Mesothelial cell of epicardium (in vitro differentiated cells): ENCODE measurements at regions not wholly inside any gene's neighbourhood (a gene's known extent, or its start where the extent isn't known, plus 50 kb on each side); places are given as distances from the start of the nearest gene placed in this dataset.

Experiments used
- DNase-seq, 2 experiments: peaks; one replicate each; pipeline ENCODE4 v3.0.0; 2021; ENCODE audit warnings: low spot score in 2 of 2; ENCODE audit not compliant: unreplicated experiment in 2 of 2
- H3K27ac Mint-ChIP-seq: 2 replicates; pipeline ENCODE4 v1.8.0; 2021; ENCODE audit warnings: mixed read lengths
- H3K27me3 Mint-ChIP-seq: 2 replicates; pipeline ENCODE4 v1.8.0; 2021; ENCODE audit warnings: low read depth, mixed read lengths
- H3K36me3 Mint-ChIP-seq: 2 replicates; pipeline ENCODE4 v1.8.0; 2021; ENCODE audit warnings: mixed read lengths
- H3K4me1 Mint-ChIP-seq: 2 replicates; pipeline ENCODE4 v1.8.0; 2021; ENCODE audit warnings: mixed read lengths
- H3K4me3 Mint-ChIP-seq: 2 replicates; pipeline ENCODE4 v1.8.0; 2021; ENCODE audit warnings: mild to moderate bottlenecking, moderate library complexity, mixed read lengths
- H3K9me3 Mint-ChIP-seq: 2 replicates; pipeline ENCODE4 v1.8.0; 2021; ENCODE audit warnings: mixed read lengths
- TF ChIP-seq, protein P1 (sequence below): fragments of 200-600 bp; sonication (generic); IDR thresholded peaks from one replicate; pipeline ENCODE4 v1.5.0; 2021; ENCODE audit warnings: antibody characterized with exemption; ENCODE audit not compliant: unreplicated experiment

DNA sequence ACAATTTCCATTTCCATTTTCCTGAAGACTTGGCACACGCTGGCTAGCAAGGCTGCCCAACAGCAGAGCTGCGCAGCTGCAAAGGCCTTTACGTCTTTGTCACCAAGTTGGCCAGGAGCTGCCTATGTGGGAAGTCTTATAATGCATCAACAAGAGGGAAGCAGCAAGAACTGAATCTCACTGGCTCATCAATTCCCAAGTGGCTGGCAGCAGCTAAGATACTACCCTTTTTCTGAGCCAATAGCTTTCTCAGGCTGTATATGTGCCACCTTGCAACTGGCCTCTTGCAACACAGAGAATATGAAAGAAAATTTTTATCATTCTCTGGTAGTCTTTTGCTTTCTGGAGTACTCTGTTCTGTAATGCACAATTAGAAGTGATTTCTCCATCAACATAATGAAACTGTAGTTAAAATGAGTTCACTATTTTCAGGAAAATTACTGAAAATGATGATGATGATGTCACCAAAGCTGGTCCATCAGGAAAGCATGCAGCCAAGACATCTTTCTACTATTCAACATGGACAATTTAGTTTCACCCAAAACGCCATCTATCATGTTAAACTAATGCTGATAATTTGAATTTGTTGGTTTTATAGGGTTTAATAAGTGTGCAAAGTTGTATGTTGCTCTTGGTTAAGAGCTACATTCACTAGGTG is 97.3 kb upstream of the FOXA2 start:
- no peaks in the 10 kb centered on the region for H3K4me1 Mint-ChIP-seq
- no peaks in the 10 kb centered on the region for H3K9me3 Mint-ChIP-seq
- H3K36me3 Mint-ChIP-seq = no peaks in the 10 kb centered on the region
- H3K27ac Mint-ChIP-seq = no peak overlapping the region
- DNase-seq = no peak
- peaks cover 51% of the 10 kb centered on the region for H3K27me3 Mint-ChIP-seq
- TF ChIP-seq, protein P1, sequence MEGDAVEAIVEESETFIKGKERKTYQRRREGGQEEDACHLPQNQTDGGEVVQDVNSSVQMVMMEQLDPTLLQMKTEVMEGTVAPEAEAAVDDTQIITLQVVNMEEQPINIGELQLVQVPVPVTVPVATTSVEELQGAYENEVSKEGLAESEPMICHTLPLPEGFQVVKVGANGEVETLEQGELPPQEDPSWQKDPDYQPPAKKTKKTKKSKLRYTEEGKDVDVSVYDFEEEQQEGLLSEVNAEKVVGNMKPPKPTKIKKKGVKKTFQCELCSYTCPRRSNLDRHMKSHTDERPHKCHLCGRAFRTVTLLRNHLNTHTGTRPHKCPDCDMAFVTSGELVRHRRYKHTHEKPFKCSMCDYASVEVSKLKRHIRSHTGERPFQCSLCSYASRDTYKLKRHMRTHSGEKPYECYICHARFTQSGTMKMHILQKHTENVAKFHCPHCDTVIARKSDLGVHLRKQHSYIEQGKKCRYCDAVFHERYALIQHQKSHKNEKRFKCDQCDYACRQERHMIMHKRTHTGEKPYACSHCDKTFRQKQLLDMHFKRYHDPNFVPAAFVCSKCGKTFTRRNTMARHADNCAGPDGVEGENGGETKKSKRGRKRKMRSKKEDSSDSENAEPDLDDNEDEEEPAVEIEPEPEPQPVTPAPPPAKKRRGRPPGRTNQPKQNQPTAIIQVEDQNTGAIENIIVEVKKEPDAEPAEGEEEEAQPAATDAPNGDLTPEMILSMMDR = no peak
- no peak overlapping the region for H3K4me3 Mint-ChIP-seq

DNA sequence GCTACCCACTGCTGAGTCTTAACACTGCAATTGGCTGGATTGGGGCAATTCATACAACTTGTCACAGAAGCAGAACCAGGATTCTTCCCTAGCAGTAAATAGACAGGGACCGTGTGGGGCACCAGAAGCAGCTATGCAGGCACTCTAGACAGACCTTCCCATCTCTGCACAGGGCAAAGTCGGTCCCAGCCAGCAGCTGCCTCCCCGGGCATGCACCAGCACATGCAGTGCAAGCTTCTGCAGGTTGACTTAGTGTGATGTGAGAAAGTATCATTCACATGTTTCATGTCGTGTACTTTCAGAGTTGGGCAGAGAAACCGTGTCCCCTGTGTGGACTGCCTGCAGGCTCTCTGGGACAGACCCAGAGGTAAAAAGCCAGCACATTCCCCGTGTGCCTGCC is 98.0 kb upstream of the FOXA2 start:
- no peak for DNase-seq
- Mint-ChIP-seq H3K27ac (no peak overlapping the region), H3K4me3 (no peak overlapping the region), H3K9me3 (no peaks in the 10 kb centered on the region), H3K27me3 (peaks cover 52% of the 10 kb centered on the region), H3K4me1 (no peaks in the 10 kb centered on the region), H3K36me3 (no peaks in the 10 kb centered on the region)
- TF ChIP-seq, protein P1 = no peak

DNA sequence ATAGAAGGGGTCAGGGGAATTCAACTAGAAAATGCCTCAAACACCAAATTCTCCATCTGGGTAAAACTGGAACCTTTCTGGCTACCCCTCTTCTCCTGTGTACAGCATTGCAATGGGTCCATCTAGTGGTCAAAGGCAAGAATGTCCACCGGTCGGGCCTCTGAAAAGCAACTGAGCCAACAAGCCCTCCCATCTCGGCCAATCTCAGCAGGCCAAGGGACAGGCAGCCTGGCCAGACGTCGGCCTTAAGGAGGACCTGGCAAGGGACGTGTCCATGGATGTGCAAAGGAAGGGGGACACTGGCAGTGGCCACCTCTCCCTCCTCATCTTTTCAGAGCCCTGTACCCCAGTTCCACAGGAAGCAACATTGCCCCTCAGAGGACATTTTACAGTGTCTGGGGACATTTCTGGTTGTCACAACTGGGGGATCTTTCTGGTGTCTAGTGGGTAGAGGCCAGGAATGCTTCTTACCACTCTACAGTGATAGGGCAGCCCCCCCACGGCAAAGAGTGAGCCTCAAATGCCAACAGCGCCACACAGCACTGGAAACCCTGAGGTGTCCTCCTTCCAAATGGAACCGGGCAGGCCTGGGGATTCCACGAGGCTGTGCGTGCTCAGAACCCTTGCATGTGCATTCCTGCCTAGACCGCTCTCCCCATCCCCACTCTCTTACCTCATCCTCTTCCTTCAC is 99.8 kb upstream of the FOXA2 start:
- DNase-seq = peak in 1 of 2 experiments; percentile 68
- H3K27me3 Mint-ChIP-seq = peaks cover 56% of the 10 kb centered on the region
- H3K36me3 Mint-ChIP-seq = no peaks in the 10 kb centered on the region
- H3K4me3 Mint-ChIP-seq = no peak overlapping the region
- H3K9me3 Mint-ChIP-seq = no peaks in the 10 kb centered on the region
- TF ChIP-seq, protein P1 = peak; percentile 86
- no peaks in the 10 kb centered on the region for H3K4me1 Mint-ChIP-seq
- no peak overlapping the region for H3K27ac Mint-ChIP-seq

DNA sequence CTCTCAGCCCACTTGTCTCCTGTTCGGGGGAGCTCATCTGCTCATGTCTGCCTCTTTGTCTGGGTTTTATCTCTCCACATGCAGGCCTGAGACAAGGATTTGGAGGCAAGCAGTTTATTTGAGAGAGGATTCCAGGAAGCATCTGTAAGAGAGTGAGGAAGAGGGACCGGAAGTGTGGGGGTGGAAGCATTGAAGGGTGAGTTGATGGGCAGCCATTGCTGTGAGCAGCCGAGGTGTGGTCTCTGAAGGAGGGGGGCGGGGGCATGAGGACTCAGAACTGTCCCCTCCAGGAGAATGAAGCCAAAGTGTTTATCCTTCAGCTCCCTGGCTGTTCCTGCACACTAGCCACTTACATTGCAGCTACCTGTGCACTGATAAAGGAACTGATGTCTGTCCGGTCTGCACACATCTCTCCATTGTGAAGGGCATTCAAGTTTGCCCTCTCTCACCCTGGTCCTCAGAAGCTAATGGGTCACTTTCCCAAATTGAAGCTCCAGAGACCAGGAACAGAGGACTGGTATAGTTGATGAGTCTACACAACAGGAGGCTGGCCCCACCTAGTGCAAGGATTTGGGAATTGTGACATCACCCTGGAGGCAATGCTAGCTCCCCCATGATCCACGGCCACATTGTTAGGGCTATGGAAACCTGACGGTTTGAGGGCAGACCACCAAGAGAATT is 100.5 kb upstream of the FOXA2 start:
- DNase-seq = no peak
- no peaks in the 10 kb centered on the region for H3K9me3 Mint-ChIP-seq
- H3K4me1 Mint-ChIP-seq = no peaks in the 10 kb centered on the region
- H3K36me3 Mint-ChIP-seq = no peaks in the 10 kb centered on the region
- no peak overlapping the region for H3K4me3 Mint-ChIP-seq
- TF ChIP-seq, protein P1 = no peak
- H3K27ac Mint-ChIP-seq = no peak overlapping the region
- H3K27me3 Mint-ChIP-seq = peaks cover 56% of the 10 kb centered on the region

DNA sequence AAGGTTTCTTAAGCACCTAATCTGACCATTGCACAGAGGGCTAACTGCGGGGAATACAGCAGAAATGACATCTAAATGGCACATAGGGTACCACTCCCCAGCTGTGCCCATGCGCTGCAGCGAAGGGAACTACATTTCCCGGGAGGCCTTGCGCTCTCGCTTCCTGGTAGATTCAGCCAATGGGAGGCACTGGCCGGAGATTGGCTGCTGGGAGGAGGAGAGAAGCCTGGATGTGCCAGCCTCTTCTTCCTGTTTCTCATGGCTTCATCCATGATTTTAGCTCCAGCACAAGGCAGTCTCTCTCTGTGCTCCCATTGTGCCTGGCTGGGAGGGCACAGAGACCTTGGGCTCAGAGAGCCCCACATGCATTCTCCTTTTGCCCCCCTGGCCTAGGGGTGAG is 101.7 kb upstream of the FOXA2 start:
- TF ChIP-seq, protein P1 = no peak
- Mint-ChIP-seq H3K4me1 (no peaks in the 10 kb centered on the region), H3K27ac (no peak overlapping the region), H3K36me3 (no peaks in the 10 kb centered on the region), H3K27me3 (peaks cover 57% of the 10 kb centered on the region), H3K9me3 (no peaks in the 10 kb centered on the region), H3K4me3 (no peak overlapping the region)
- DNase-seq = no peak
